ENCODE measurements at regions not wholly inside any gene's neighbourhood (a gene's known extent, or its start where the extent isn't known, plus 50 kb on each side); places are given as distances from the start of the nearest gene placed in this dataset.

DNA sequence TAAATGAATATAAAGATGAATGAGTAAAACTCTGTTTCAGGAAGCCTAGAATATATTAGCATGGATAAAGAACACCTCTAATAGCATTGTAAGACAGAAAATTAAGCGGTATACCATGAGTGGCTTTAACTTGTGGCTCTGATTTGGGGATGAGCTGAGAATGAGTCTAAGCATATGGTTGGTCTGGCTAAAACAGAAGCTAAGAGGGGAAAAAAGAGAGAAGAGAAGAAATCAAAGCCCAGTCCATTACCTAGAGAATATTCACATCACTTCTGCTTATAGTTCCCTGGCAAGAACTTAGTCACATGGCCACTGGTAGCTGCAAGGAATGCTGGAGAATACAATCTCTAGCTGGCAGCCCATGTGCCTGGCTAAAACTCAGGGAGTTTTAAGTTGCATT lies 414.5 kb downstream of the PRDM5 start:
- Mint-ChIP-seq H3K9me3 (peaks cover 35% of the 10 kb centered on the region), H3K4me1 (no peaks in the 10 kb centered on the region), H3K27ac (no peak overlapping the region), H3K4me3 (no peak overlapping the region), H3K36me3 (peaks cover 7% of the 10 kb centered on the region), H3K27me3 (ENCODE audit: low read depth) (no peaks in the 10 kb centered on the region)
- DNase-seq (ENCODE audit: low spot score in 2 of 2, unreplicated experiment in 2 of 2) = no peak
- TF ChIP-seq, protein P1, sequence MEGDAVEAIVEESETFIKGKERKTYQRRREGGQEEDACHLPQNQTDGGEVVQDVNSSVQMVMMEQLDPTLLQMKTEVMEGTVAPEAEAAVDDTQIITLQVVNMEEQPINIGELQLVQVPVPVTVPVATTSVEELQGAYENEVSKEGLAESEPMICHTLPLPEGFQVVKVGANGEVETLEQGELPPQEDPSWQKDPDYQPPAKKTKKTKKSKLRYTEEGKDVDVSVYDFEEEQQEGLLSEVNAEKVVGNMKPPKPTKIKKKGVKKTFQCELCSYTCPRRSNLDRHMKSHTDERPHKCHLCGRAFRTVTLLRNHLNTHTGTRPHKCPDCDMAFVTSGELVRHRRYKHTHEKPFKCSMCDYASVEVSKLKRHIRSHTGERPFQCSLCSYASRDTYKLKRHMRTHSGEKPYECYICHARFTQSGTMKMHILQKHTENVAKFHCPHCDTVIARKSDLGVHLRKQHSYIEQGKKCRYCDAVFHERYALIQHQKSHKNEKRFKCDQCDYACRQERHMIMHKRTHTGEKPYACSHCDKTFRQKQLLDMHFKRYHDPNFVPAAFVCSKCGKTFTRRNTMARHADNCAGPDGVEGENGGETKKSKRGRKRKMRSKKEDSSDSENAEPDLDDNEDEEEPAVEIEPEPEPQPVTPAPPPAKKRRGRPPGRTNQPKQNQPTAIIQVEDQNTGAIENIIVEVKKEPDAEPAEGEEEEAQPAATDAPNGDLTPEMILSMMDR (IDR thresholded peaks at IDR 0.05; ENCODE audit: unreplicated experiment) = no peak

DNA sequence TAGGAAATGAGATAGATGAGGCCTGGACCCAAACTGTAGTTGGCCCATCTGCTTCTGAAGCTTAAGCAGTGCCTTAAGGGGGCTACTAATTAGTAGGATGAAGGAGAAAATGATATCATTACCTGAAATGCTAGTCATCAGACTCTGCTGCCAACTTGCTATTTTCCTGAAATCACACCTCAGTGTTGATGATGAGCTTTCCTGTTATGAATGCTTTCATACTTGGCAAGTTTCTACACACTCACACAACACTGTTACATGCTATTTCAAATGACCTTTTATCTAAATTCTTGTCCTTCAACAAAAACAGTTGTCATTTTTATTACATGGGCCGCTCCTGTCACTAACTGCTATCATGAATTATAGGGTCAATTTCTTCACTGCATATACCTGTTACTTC lies 416.0 kb downstream of the PRDM5 start:
- H3K4me1 Mint-ChIP-seq = no peaks in the 10 kb centered on the region
- no peaks in the 10 kb centered on the region for H3K27me3 Mint-ChIP-seq (ENCODE audit: low read depth)
- H3K9me3 Mint-ChIP-seq = peaks cover 25% of the 10 kb centered on the region
- TF ChIP-seq, protein P1 (IDR thresholded peaks at IDR 0.05; ENCODE audit: unreplicated experiment) = no peak
- no peak overlapping the region for H3K27ac Mint-ChIP-seq
- peaks cover 5% of the 10 kb centered on the region for H3K36me3 Mint-ChIP-seq
- DNase-seq (ENCODE audit: low spot score in 2 of 2, unreplicated experiment in 2 of 2) = no peak
- no peak overlapping the region for H3K4me3 Mint-ChIP-seq

DNA sequence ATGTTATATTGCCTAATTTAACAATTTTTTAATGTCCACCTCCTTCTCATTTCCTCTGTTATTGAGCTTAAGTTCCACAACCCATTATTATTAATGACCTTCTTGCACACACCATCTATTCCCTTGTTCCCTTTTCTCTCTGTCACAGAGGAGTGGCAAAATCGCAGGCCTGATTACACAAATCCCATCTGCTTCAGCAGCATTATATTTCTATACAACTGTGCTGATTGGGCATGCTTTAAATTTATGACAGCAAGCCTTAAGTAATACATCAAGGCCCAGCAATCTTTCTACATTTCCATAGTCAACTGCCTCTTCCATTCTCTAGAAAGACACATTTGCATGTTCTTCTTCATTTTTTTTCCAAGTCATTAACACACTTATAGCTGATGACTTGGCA lies 423.8 kb downstream of the PRDM5 start:
- no peak overlapping the region for H3K27ac Mint-ChIP-seq
- H3K4me3 Mint-ChIP-seq = no peak overlapping the region
- no peaks in the 10 kb centered on the region for H3K4me1 Mint-ChIP-seq
- no peaks in the 10 kb centered on the region for H3K27me3 Mint-ChIP-seq (ENCODE audit: low read depth)
- H3K9me3 Mint-ChIP-seq = peaks cover 15% of the 10 kb centered on the region
- H3K36me3 Mint-ChIP-seq = no peaks in the 10 kb centered on the region
- TF ChIP-seq, protein P1 (IDR thresholded peaks at IDR 0.05; ENCODE audit: unreplicated experiment) = no peak
- no peak for DNase-seq (ENCODE audit: low spot score in 2 of 2, unreplicated experiment in 2 of 2)

DNA sequence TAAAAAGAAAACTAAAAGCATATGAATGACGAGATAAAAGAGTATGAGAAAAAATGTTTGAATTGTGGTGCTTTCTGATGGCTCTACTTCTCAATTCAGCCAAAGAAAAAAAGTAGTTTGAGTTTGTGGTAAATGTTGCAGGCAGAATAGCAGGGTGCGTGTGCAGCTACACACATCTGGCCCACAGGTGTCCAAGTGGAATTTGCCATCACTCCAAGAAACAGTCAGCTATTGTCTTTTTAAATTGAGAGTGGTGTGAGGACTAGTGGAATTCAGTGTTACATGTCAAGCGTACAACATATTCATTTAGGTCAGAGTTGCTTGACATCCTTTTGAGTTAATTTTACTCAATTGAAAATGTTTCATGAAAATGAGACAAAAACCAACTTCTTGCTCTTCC lies 424.8 kb upstream of the MAD2L1 start:
- peaks cover 3% of the 10 kb centered on the region for H3K9me3 Mint-ChIP-seq
- DNase-seq (ENCODE audit: low spot score in 2 of 2, unreplicated experiment in 2 of 2) = no peak
- no peak overlapping the region for H3K4me3 Mint-ChIP-seq
- TF ChIP-seq, protein P1 (IDR thresholded peaks at IDR 0.05; ENCODE audit: unreplicated experiment) = no peak
- H3K36me3 Mint-ChIP-seq = no peaks in the 10 kb centered on the region
- H3K27me3 Mint-ChIP-seq (ENCODE audit: low read depth) = peaks cover 5% of the 10 kb centered on the region
- H3K4me1 Mint-ChIP-seq = no peaks in the 10 kb centered on the region
- H3K27ac Mint-ChIP-seq = no peak overlapping the region

DNA sequence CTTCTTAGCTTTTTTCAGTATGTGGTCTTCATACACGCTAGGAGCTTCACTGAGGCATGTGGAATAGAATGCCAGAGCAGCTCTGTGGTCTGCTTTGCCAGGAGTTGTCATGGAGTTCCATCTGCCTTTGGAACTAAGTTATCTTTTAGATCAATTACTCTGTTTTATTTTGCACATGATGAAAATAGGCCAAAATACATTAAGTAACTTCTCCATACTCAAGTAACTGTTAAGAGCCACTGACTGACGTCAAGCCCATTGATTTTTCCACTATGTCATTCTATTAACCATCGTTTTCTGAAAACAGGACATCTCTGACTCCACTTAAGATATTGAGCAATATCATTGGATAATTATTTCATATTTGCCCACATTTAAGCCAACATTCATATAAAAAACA lies 415.1 kb upstream of the MAD2L1 start:
- H3K27me3 Mint-ChIP-seq (ENCODE audit: low read depth) = peaks cover 36% of the 10 kb centered on the region
- H3K4me3 Mint-ChIP-seq = no peak overlapping the region
- no peaks in the 10 kb centered on the region for H3K9me3 Mint-ChIP-seq
- DNase-seq (ENCODE audit: low spot score in 2 of 2, unreplicated experiment in 2 of 2) = no peak
- TF ChIP-seq, protein P1 (IDR thresholded peaks at IDR 0.05; ENCODE audit: unreplicated experiment) = no peak
- no peaks in the 10 kb centered on the region for H3K4me1 Mint-ChIP-seq
- H3K27ac Mint-ChIP-seq = no peak overlapping the region
- no peaks in the 10 kb centered on the region for H3K36me3 Mint-ChIP-seq
